T-helper 2 cell (primary cell): ENCODE measurements at regions not wholly inside any gene's neighbourhood (a gene's known extent, or its start where the extent isn't known, plus 50 kb on each side); places are given as distances from the start of the nearest gene placed in this dataset.
A peak's percentile ranks its signal among the peaks of the same experiment; 100 is the strongest.
"Not testable (repeated sequence)": the region's sequence is repeated elsewhere in the genome, so short reads cannot be mapped to it uniquely, and the experiment has no call there.

Source experiments
- DNase-seq, 5 experiments: peaks; one replicate each; pipeline versions ENCODE4 v3.0.0 to v3.0.0-alpha.2; 2012 to 2022

GRCh38 chr4:152052451-152053057 is 291.7 kb upstream of the GATB start:
- peak in 1 of 5 experiments; percentile 69 for DNase-seq

- DNase-seq = not testable (repeated sequence)
Measured at GRCh38 chr4:152051332-152051731, 290.5 kb upstream of the GATB start.

GRCh38 chr4:152050106-152050505 is 289.3 kb upstream of the GATB start:
- DNase-seq = no peak

- DNase-seq = no peak
Measured at GRCh38 chr4:152047451-152047850, 286.6 kb upstream of the GATB start.

GRCh38 chr4:152045807-152046571 is 285.2 kb upstream of the GATB start:
- no peak for DNase-seq

- DNase-seq = no peak
Measured at GRCh38 chr4:152045449-152045806, 284.6 kb upstream of the GATB start.

GRCh38 chr4:152044331-152045036 is 283.7 kb upstream of the GATB start:
- no peak for DNase-seq

GRCh38 chr4:152041295-152041694 is 280.5 kb upstream of the GATB start:
- no peak for DNase-seq

GRCh38 chr4:152039691-152040090 is 278.9 kb upstream of the GATB start:
- no peak for DNase-seq

- DNase-seq = no peak
Measured at GRCh38 chr4:152039023-152039481, 278.2 kb upstream of the GATB start.

- DNase-seq = no peak
Measured at GRCh38 chr4:152038238-152038637, 277.4 kb upstream of the GATB start.

- DNase-seq = peak in 1 of 5 experiments; percentile 31
Measured at GRCh38 chr4:152037435-152037834, 276.6 kb upstream of the GATB start.

- DNase-seq = no peak
Measured at GRCh38 chr4:152033621-152034020, 272.8 kb upstream of the GATB start.

- DNase-seq = no peak
Measured at GRCh38 chr4:152032722-152033131, 271.9 kb upstream of the GATB start.

GRCh38 chr4:152029631-152030030 is 268.8 kb upstream of the GATB start:
- no peak for DNase-seq

GRCh38 chr4:152028131-152028530 is 267.3 kb upstream of the GATB start:
- no peak for DNase-seq

- peak in 1 of 5 experiments; percentile 65 for DNase-seq
Measured at GRCh38 chr4:152024881-152025280, 264.1 kb upstream of the GATB start.

- DNase-seq = no peak
Measured at GRCh38 chr4:152023674-152024073, 262.9 kb upstream of the GATB start.

- no peak for DNase-seq
Measured at GRCh38 chr4:152022543-152022942, 261.7 kb upstream of the GATB start.

- DNase-seq = no peak
Measured at GRCh38 chr4:152021788-152022438, 261.1 kb upstream of the GATB start.

GRCh38 chr4:152020073-152020472 is 259.3 kb upstream of the GATB start:
- no peak for DNase-seq

- DNase-seq = no peak
Measured at GRCh38 chr4:152016303-152016620, 255.5 kb upstream of the GATB start.

- no peak for DNase-seq
Measured at GRCh38 chr4:152015597-152016302, 254.9 kb upstream of the GATB start.
